SHP77 treated with DMSO at 0.1 percent for 48 hours (cell line): ENCODE measurements at regions not wholly inside any gene's neighbourhood (a gene's known extent, or its start where the extent isn't known, plus 50 kb on each side); places are given as distances from the start of the nearest gene placed in this dataset.

Experiments
- DNase-seq: peaks from one replicate; lab custom pipeline; 2025; lab: John Stamatoyannopoulos, UW

DNA sequence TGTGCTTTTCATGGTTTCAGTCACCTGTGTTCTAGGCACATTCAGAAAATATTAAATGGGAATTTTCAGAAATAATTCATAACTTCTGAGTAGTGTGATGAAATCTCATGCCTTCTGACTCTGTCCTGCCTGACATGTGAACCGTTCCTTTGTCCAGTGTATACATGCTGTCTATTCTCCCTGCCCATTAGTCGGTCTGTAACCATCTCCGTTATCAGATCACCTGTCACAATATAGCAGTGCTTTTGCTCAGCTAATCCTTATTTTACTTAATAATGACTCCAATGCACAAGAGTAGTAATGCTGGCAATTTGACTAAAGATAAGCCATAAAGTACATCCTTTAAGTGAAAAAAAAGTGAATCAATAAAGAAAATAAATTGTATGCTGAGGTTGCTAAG, 597.5 kb downstream of the BRINP3 start:
- no peak for DNase-seq

DNA sequence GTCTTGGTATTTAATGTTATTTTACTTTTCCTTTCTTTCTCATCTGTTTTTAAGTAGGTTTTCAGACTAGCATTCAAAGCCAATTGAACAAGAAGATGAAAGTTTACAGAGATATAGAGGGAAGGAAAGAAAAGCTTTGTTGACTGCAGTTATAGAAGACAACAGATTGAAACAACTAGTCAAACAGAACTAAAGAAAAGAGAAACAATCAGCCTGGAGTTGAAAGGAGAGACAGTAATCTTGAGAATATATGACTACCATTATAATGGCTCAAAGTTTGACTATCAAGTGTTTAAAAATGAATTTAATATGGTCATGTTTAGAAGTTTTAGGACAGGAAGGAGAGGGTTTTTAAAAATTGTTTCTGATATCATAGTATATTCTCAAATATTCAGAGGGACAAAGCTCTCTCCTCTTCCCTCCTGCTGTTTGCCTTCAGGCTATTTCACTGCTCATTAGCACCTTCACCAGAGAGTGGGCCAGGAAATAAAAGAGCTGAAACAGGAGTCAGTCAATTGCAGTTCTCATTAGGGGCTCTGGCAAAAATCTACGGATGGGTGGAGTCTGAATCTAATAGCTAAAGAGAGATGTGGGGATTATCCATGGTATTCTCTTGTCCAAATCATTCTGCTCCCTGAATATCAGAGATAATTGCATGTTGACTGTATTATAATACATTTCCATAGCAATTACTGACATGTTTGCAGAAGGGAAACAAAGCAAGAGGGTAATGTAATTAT, 577.8 kb downstream of the BRINP3 start:
- no peak for DNase-seq

DNA sequence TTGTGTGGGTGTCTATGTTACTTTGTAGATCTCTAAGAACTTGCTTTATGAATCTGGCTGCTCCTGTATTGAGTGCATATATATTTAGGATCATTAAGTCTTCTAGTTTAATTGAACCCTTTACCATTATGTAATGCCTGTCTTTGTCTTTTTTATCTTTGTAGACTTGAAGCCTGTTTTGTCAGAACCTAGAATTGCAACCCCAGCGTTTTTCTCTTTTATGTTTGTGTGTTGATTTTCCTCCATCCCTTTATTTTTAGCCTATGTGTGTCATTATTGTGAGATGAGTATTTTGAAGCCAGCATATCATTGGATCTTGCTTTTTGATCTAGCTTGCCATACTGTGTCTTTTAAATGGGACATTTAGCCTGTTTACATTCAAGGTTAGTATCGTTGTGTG, 573.2 kb downstream of the BRINP3 start:
- no peak for DNase-seq

DNA sequence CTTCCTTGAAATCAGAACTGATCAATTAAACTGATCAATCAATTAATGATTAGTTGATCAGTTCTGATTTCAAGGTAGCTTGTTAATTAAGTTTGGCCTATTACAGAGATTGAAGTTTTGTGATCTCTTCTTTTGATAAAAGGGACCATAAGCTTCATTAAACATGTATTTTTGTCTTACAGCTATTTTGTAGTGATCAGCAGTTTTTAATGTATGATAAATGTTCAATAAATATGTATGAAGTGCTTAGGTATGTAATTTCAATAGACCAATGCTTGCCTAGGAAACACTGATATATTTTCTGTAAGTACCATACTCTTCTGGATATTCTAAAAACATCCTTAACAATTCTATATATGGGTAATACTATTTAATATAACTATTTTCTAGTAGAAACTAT, 569.6 kb downstream of the BRINP3 start:
- DNase-seq, result no peak

DNA sequence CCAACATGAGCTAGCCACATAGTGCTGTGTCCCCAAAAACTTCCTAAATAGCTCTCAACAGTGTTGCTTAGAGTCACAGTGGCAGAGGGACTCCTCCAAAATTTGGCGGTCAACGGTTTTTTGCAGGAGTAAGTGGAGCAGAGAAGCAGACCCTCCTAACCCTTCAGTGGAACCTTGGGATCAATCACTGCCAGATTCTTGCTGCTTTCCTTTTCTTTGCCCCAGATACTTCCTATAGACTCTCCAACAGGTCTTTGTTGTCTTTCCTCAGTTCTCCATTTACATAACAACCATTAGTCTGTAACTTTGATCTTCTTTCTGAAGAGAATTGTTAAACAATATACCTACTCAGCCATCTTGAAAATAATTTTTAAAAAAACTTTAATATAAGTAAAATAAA, 556.1 kb downstream of the BRINP3 start:
- no peak for DNase-seq

DNA sequence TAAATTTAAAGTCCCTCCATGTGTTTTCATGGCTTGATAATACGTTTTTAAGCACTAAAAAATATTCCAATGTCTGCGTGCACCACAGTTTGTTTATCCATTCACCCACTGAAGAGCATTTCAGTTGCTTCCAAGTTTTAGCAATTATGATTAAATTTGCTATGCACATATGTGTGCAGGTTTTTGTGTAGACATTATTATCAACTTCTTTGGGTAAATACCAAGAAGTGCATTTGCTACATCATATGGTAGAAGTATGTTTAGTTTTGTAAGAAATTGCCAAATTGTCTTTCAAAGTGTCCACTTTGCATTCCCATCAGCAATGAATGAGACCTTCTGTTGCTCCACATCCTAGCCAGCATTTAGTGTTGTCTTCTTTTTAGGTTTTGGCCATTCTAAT, 550.0 kb downstream of the BRINP3 start:
- no peak for DNase-seq

DNA sequence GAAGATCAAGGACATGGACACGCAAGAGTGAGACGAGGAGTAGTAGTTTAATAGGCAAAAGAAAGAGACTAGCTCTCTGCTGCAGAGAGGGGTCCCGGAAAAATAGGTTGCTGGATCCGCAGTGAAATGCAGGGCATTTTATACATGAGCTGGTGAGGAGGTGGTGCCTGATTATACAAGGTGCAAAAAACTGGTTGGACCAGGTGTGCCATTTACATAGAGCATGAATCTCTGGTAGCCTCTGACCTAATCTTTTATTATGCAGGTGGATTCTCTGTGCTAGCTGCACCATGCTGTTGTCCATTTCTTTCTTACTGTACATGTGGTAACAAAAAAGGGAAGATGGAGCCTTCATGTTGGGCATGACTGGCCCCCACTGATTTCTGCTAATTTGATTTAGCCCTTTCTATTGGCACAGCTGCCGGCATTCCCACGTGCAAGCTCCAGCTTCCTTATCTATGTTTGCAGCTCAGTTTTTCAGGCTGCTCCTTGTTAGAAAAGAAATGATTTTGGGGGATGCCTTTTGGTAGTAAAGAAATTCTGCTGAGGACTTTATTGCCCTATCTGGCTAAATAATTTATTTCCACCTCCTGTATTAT, 548.1 kb downstream of the BRINP3 start:
- DNase-seq, result no peak

DNA sequence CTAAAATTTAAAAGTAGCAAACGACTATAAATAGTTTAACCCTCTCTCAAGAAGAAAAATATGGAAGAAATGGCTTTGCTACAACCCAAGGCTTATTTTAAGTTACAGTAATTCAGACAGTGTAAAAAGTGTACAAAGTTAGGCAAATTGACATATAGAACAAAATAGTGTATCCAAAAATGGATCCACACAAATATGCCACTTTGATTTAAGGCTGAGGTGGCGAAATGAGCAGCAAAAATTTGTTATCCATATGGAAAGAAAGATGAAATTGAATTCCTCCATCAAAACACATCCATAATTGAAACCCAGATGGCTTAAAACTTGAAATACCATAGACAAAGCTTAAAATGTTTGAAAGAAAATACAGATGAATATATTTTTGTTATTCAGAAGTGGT, 540.8 kb downstream of the BRINP3 start:
- DNase-seq, result no peak

DNA sequence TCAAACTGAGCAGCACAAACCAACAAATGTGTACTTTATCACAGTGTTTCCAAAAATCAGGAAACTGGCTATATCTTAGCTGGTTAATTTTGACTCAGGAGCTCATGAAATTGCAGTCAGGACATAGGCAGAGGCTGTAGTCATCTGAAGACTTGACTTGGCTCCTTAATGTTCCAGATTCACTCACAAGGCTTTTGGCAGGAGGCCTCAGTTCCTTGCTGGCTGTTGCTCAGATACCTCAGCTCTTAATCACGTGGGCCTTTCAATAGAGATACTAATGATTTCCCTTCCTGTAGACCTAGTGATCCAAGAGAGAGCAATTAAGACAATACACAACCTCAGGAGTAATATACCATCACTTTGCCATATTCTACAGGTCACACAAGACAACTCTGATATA, 537.7 kb downstream of the BRINP3 start:
- no peak for DNase-seq

DNA sequence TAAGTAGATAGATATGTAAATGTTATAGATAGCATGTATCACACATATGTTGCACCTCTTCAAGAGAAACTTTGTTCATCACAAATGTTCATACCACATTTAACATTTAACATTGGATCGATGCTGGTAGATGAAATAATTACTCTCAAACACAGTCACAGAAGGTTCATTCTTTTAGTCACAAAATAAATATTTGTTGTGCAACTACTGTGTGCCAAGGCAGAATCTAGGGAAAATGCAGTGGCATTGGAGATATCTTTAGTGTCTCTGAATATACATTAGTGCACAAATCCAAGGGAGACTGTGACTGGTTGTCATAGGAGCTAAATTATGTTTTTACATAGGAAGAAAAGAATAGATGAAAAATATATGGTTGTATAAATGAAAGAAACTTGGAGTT, 535.7 kb downstream of the BRINP3 start:
- DNase-seq, result no peak

DNA sequence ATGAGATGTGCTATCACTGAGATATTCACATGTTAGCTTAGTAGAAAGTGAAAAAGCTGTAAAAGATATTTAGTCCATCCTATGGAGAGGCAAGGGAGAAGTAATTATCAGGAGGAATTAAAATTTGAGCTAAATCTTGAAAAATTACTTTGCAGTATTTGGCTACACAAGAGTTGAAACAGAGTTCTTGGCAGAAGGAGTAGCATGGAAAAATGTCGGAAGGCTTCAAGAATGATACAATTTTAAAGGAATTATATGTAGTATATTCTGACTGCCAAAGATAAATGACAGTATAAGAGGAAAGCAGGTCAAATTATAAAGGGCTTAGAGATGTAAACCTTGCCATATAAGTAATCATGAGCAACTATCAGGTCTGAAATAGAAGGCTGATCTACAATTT, 518.9 kb downstream of the BRINP3 start:
- DNase-seq, result no peak

DNA sequence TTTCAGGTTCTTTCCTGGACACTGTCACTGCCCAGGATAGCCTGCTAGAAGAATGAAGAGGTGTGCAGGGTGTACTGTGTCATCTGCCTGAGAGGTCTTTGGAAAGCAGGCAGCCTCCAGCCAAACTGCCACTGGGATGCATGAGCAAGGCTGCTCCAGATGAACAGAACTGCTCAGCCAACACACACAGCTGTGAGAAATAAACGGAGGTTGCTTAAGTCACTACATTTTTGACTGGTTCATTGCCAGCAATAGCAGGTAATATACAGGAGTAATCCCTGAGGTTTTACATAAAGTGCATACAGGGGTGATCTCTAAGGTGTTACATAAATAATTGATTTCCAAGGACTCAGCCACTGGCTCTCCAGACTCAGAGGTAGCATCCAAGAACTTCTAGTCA, 516.9 kb downstream of the BRINP3 start:
- no peak for DNase-seq

DNA sequence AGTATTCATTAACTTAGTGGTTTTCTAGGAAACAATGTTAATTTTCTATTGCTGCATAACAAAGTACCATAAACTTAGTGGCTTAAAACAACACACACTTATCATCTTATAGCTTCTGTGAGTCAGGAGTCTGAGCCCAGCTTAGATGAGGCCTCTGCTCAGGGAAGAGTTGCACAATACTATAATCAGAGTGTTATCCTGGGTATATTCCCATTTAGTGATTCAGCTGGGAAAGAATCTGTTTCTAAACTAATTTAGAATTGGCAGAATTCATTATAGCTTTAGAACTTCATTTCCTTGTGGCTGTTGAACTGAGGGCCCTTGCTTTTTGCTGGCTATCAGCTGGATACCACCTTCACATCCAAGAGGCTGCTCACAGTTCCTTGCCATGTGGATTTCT, 515.5 kb downstream of the BRINP3 start:
- DNase-seq, result no peak

DNA sequence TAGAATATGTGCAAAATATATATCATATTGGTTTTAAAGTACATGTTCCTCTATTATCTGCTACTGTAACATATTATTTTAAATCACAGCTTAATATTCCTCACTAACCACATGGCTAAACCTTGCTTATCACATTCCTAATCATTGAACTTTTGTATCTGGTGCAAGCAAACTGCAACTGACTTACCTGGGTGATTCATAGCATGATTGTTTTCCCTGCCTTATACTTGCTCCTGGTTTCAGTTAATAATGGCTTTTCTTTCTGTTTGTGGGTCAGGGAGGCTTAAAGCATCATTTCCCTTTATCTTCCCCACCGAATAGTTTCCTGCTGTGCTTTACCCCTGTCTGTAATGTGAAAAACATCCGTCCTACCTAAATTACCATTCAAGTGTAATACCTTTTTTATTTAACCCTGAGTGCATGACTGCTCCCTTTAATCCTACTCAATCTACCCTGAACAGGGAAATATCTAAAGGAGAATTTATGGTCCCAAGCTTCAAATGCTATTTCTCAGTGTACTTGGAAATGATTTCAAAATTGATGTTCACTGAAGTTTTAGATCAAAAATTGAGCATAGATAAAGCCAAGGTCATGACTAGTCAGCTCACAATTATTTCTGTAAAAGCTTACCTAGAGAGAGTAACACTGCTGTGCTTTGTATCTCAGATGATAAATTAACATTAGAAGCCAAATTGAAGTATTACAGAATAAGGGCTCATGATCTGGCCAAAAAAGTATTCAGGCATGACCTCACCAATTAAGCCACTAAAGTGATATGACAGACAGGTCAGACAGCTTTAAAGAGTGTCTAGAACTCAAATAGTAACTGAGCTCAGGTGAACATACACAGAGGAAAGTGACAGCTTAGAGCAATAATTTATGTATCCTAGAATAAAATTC, 507.1 kb downstream of the BRINP3 start:
- no peak for DNase-seq

DNA sequence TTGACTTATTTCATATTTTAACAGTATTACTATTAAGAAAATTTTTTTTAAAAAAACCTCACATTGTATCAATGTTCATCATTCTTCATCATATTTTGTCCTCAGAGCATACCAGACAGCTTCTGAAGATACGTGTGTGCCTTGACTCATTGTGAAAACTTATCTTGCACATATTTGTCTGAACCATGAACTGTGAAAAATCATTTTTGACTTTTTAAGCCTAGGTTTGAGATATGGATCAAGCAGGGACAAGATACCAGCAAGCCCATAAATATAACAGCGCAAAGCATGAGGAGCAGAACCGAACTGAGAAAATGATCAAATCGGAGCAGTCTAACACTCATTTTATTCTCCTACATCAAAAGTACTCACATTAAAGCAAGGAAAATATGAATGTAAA, 506.0 kb downstream of the BRINP3 start:
- DNase-seq, result no peak

DNA sequence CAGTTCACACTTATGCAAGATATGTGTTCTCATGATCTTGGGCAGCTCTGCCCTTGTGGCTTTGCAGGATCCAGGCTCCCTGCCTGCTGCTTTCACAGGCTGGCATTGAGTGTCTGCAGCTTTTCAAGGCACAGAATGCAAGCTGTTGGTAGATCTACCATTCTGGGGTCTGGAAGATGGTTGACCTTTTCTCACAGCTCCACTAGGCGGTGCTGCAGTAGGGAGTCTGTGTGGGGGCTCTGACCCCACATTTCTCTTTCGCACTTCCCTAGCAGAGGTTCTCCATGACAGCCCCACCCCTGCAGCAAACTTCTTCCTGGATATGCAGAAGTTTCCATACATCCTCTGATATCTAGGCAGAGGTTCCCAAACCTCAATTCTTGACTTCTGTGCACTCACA, 500.5 kb downstream of the BRINP3 start:
- DNase-seq, result no peak

DNA sequence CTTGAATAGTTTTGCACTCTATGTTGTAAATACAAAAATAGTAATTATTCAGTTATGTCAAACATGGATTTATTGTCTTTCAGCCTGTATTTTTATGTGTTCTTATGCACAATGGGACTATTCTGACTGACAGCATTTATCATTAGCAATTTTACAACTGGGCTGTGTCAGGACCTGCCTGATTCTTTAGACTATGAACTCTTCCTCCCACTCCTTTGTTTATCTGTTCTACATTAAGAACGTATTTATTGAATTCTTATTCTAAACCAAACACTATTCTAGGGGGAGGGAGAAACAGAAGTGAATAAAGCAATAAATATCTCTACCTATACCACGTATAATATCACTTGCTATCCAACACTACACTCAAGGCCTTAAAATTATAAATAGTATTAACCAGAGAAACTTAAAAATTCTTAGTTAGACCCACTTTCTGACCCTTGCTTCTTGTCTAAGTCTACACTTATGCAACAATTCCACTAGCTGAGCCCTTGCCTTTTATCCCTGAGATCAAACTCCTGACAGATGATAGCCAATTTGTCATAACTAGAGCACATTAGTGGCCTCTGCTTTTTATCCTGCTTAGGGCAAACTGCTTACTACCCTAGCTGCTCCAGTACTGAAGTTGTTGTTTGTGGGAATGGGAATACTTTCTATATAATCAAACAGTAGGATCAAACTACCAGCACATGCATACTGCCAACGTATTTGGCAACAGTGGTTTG, 494.3 kb downstream of the BRINP3 start:
- no peak for DNase-seq

DNA sequence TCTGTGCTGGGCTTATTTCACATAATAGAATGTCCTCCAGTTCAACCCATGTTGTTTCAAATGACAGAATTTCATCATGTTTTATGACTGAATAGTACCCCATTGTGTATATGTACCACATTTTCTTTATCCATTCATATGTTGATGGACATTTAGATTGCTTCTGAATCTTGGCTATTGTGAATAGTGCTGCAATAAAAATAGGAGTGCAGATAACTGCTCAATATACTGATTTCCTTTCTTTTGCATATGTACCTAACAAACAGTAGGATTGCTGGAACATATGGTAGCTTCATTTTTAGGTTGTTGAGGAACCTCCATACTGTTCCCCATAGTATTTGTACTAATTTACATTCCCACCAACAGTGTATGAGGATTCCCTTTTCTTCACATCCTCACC, 491.1 kb downstream of the BRINP3 start:
- DNase-seq, result no peak

DNA sequence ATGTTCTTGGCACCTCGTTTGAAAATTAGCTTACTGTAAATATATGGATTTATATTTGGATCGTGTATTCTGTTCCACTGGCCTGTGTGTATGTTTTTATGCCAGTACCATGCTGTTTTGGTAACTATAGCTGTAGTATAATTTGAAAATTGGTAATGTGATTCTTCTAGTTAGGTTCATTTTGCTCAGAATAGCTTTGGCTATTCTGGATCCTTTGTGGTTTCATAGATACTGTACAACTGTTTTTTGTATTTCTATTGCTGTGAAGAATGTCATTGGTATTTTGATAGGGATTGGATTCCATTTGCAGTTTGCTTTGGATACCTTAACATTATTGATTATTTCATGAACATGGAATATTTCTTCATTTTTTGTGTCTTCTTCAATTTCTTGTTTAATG, 490.2 kb downstream of the BRINP3 start:
- DNase-seq, result no peak

DNA sequence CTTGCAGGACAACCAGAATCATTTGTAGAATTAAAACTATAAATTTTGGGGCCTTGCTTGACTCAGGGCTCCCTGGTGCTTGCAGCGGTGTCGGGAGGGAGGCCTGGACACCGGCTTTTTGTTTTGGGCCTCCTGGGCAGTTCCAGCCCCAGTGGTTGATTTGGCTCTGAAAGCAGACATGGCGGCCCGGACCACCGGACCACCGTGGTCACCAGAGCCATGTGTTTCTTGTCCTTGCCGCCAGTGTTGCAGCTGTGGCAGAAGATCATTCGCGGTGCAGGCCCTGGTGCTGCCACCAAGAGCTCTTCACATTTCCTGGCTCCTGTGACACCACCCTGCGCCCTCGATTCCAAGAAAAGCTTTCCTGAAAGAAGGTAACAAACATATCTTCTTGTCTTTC, 484.8 kb downstream of the BRINP3 start:
- DNase-seq, result no peak

DNA sequence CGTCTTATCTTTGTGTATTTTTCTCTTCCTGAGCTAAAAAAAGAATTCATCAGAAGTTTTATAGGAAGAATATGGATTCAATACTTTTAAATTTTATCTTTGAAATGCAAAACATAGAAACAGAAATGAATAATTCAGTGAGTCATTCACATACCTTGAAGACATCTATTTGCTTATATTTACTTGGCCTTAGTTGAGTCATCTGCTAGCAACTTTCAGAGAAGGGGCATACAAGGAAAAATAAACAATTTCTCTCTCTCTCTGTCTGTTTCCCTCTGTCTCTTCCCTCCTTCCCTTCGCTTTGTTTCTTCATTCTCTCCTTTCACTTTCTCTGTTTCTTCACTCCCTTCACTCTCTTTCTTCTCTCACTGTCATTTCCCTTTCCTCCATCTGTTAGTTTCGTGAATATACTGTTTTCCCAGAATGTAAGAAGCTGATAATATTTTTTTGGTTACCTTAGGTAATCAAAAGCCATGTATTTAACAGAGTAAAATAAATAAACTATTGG, 477.2 kb downstream of the BRINP3 start:
- DNase-seq, result no peak

DNA sequence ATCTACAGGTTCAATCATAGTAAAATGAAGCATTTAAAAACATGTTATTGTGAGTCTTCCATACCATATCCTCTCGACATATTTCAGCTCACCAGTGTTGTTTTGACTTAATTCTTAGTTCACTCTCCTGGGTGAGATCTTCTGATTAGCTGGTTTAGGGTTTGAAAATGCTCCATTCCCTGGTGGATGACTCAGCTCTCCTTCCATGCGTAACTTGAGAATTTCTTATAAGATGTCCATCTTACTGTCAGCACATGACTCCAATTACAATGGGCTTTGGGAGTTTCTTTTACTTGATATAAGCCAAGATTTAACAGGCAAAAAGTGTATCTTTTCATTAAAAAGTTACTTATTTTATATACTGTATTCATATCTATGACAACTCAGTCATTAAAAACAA, 476.5 kb downstream of the BRINP3 start:
- DNase-seq, result no peak
